CD4-positive, alpha-beta T cell treated with Interleukin-17A for 1 hour (primary cell): ENCODE measurements at regions not wholly inside any gene's neighbourhood (a gene's known extent, or its start where the extent isn't known, plus 50 kb on each side); places are given as distances from the start of the nearest gene placed in this dataset.
"Not testable (repeated sequence)": the region's sequence is repeated elsewhere in the genome, so short reads cannot be mapped to it uniquely, and the experiment has no call there.

Experiments
- DNase-seq: peaks from one replicate; pipeline ENCODE4 v3.0.0-alpha.2; 2020

DNA sequence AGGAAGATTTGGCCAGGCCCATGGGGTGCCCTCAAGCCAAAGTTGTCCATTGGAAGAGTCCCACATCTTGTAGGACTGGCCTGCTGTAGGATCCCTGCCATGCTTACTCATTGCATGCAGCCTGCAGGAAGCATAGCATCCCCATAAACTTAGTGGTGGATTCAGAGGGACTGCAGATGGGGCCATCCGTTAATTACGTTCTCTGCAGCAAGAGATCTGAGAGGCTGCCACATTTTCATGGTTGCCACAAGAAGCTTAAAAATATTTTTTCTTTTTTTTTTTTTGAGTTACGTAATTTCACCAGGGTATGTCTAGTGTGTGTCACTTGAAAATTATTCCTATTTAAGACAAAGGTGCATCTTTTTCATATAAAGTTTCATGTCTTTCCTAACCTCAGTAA is 329.7 kb upstream of the USP24 start:
- no peak for DNase-seq

DNA sequence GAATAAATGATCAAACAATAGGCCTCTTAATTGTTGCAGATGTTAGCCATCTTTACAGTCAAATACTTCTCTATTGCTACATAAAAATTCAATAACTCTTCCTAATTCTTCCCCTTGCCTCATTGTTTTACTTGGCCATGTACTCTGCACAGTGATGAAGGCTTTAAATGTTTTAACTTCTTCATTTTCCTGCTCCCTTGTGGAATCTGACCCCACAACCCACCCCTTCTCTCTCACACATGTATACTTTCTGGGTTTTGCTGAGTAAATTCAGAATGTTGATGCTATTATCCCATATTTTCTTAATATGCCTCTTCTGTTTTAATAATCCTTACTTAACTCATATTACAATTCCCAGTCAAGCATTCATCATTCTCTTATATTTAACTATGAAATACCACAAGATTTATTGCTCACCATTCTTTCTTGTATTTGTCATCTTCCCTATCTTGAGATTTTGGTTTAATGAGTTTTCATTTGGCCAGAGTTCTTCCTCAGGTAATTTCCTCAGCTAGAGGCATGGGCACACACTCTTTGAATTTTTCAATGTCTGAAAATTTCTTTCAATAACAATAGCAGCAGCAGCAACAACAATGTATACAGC is 327.8 kb upstream of the USP24 start:
- no peak for DNase-seq

- DNase-seq: no peak
Measured at GRCh38 chr1:55541296-55541695, 326.1 kb upstream of the USP24 start.

- DNase-seq: no peak
Measured at GRCh38 chr1:55539652-55540512, 324.7 kb upstream of the USP24 start.

DNA sequence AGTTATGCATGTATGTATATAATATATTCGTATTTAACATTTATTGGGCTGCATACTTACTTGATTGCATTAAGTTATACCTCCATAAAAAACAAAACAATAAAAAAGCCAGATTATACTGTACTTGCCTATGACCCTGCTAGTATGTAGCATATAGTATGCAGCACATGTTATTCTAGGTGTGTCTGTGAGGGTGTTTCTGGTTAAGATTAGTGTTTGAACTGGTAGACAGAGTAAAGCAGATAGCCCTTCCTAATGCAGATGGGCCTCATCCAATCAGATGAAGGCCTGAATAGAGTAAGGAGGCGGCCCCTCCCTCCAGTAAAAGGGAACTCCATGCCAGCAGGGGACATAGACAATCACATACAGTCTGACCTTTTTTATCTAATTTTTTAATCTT is 323.3 kb upstream of the USP24 start:
- no peak for DNase-seq

GRCh38 chr1:55536545-55536865 is 321.3 kb upstream of the USP24 start:
- no peak for DNase-seq

DNA sequence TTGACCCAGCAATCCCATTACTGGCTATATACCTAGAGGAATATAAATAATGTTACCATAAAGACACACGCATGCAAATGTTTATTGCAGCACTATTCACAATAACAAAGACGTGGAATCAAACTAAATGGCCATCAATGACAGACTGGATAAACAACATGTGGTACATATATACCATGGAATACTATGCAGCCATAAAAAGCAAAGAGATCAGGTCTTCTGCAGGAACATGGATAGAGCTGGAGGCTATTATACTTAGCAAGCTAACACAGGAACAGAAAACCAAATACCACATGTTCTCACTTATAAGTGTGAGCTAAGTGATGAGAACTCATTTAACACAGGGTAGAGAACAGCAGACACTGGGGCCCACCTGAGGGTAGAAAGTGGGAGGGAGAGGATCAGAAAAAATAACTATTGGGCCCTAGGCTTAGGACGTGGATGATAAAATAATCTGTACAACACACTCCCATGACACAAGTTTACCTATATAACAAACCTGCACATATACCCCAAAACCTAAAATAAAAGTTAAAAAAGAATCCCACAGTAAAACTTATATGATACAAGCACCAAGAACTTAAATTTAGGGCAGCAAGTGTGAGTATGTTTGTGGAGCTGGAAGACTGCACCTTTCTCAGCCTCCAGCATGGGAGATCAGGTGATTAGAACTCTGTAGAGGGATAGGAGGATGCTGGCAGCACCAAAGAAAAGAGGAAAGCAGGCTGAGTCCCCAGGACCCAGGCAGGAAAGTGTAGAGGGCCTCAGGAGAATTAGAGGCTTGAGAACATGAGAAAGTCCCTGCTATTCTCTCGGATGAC is 320.8 kb upstream of the USP24 start:
- DNase-seq: no peak

- DNase-seq: no peak
Measured at GRCh38 chr1:55534565-55535121, 319.5 kb upstream of the USP24 start.

- DNase-seq: no peak
Measured at GRCh38 chr1:55531644-55532043, 316.5 kb upstream of the USP24 start.

GRCh38 chr1:55530749-55531478 is 315.8 kb upstream of the USP24 start:
- no peak for DNase-seq

- DNase-seq: no peak
Measured at GRCh38 chr1:55529017-55529416, 313.9 kb upstream of the USP24 start.

DNA sequence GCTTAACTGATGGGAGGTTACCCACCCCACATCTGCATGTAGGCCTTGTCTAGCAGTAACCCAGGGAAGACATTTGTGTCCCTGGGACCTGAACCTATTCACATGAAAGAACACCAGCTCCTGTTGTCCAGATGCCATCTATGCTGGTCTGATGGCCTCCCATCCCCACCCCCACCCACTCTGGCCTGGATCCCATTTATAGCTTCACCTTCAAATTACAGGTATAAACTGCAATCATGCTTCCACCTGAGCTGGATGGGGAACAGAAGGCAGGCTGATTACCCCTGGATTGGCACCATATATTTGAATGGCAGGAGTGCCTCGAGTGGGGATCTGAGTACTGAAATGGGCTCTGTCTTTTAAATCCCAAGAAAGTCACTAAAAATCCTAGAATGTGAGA is 312.7 kb upstream of the USP24 start:
- DNase-seq: no peak

GRCh38 chr1:55526716-55527115 is 311.6 kb upstream of the USP24 start:
- no peak for DNase-seq

GRCh38 chr1:55524006-55524405 is 308.8 kb upstream of the USP24 start:
- no peak for DNase-seq

GRCh38 chr1:55522982-55523381 is 307.8 kb upstream of the USP24 start:
- no peak for DNase-seq

DNA sequence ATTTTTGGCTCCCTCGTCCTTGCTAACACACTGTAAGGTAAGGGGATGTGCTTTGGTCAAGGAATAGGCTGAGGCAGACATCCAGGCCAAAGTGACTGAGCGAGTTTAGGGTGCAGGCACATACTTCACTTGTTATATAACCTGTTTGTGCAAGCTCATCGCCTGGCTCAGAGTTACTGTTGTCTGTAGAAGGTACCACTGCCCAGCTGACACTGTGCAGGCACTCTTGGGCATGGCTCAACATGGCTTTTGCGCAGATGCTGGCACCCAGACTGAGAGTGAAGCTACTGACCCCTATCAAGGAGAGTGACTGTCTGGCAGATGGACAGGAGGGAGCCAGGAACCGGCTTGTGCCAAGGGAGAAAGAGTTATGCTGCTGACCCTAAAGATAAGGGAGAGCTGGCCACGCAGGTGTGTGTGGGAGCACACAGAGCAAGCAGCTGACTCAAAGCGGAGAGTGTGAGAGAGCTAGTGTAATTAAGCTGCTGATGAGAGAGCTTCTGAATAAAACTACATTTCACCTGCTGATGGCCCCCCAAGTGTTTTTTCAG is 307.3 kb upstream of the USP24 start:
- DNase-seq: no peak

GRCh38 chr1:55520861-55521260 is 305.7 kb upstream of the USP24 start:
- no peak for DNase-seq

- DNase-seq: no peak
Measured at GRCh38 chr1:55519937-55520683, 304.9 kb upstream of the USP24 start.

GRCh38 chr1:55519276-55519675 is 304.1 kb upstream of the USP24 start:
- no peak for DNase-seq

GRCh38 chr1:55517036-55517435 is 301.9 kb upstream of the USP24 start:
- no peak for DNase-seq

DNA sequence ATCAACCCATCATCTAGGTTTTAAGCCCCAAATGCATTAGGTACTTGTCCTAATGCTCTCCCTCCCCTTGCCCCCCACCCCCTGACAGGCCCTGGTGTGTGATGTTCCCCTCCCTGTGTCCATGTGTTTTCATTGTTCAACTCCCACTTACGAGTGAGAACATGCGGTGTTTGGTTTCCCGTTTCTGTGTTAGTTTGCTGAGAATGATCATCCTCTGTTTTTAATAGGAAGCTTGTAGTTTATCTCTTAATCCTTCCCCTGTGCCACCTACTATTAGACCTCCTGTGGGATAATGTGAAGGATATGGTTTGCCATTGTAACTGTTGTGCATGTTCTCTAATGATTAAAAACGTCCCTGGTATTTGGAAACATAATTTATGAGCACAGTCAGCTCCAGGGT is 299.4 kb upstream of the USP24 start:
- not testable (repeated sequence) for DNase-seq

DNA sequence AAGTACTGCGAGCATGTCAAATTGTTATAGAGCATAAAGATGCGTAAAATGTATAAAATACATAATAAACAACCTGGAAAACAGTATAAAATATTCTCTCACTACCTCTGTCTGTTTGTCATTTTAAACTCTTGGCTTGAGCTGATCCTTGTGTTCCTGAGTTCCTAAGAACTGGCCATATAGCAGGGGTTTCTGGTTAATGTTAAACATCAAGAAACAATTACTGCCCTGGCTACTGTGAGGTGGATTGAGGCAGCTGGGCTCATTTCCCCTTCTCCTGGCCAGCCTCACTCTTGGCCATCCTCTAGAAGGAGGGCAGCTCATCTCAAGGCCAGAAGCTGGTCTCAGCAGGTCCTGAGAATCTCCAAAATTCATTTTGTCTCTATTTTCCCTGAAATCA is 297.3 kb upstream of the USP24 start:
- no peak for DNase-seq
